ENCODE measurements at regions not wholly inside any gene's neighbourhood (a gene's known extent, or its start where the extent isn't known, plus 50 kb on each side); places are given as distances from the start of the nearest gene placed in this dataset.
"Not testable (repeated sequence)": the region's sequence is repeated elsewhere in the genome, so short reads cannot be mapped to it uniquely, and the experiment has no call there.

DNA sequence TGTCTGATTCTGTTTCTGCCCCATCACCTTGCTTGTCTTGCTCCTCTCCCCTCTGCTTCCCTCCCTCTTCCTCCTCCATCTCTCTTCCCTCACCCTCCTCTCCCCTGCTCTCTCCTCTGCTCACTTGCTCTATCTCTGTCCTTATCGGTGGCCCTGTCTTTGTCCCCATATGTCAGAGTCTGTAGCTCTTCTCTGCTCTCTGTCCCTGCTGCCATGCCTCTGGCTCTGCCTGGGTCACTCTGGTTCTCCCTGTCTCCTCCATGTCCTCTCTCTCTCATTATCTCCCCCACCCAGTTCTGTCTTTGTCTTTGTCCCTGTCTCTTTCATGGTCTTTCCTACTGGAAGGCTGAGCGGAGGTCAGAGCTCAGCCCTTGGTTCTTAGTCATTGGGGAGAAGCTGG lies 169.1 kb upstream of the NLRP1 start:
- DNase-seq, result no peak

DNA sequence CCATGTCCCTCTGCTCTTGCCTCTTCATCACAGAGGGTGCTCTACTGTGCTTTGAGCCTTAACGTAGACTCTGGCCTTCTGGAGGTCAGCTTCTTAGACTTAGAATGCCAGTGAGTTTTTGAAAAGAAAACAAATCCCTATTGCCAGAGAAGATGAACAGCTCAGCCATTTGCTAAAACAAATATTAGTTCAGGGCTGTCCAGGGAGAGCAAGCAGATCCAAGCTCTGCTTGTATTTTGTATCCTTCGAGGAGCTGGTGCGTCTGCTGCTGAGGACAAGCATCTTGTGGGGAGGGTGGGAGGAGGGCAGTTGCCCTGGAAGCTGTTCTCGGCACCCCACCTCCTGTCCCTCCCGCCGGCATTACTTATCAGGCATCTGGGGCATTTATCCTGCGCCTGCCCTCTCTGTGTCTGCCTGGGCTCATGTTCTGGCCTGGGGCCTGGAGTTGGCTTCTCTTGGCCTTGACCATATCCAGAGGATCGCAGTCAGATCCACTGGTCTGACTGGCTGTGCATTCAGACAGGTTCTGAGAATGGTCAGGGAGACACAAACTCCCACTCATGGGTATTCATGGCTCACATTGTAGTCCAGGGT lies 173.1 kb upstream of the NLRP1 start:
- no peak for DNase-seq

- peak in 1 of 5 donors; percentile 5 for DNase-seq
These were observed 174.3 kb upstream of the NLRP1 start for GRCh38 chr17:5758651-5759050.

DNA sequence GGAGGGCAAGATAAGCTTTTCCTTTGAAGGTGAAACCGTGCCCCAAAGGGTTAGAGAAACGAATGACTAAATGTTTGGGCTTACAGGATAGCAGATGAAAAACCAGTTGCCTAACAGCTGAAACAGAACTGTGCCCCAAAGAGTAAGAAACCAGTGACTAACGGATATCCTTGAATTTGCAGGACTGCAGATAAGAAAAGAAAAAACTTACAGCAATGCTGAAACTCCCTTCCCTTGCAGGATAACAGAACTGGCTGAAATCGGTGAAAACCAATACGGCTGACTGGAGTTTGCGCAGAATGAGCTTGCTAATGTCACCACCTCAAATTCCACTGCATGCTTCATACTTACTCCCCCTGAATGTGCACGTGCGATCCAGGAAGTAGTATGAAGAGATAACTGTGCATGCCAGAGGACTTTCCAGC lies 175.2 kb upstream of the NLRP1 start:
- DNase-seq, result no peak

DNA sequence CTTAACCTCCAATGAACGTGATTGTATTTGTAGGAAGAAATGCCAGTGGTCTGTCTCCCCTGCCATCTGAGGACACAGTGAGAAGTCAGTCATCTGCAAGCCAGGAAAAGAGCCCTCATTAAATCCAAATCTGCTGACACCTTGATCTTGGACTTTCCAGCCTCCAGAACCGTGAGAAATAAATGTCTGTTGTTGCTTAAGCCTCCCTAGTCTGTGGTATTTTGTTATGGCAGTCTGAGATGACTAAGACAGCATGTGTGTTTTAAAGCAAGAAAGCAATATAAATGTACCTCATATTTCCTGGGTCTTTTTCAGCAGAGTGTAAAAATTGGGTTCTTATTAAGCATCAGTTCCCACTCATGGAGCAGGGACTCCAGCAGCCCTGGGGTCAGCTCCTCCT lies 177.9 kb upstream of the NLRP1 start:
- DNase-seq, result no peak

- no peak for DNase-seq
These were observed 179.4 kb upstream of the NLRP1 start for GRCh38 chr17:5763595-5764306.

GRCh38 chr17:5769593-5770354 lies 185.5 kb upstream of the NLRP1 start:
- DNase-seq, result no peak

DNA sequence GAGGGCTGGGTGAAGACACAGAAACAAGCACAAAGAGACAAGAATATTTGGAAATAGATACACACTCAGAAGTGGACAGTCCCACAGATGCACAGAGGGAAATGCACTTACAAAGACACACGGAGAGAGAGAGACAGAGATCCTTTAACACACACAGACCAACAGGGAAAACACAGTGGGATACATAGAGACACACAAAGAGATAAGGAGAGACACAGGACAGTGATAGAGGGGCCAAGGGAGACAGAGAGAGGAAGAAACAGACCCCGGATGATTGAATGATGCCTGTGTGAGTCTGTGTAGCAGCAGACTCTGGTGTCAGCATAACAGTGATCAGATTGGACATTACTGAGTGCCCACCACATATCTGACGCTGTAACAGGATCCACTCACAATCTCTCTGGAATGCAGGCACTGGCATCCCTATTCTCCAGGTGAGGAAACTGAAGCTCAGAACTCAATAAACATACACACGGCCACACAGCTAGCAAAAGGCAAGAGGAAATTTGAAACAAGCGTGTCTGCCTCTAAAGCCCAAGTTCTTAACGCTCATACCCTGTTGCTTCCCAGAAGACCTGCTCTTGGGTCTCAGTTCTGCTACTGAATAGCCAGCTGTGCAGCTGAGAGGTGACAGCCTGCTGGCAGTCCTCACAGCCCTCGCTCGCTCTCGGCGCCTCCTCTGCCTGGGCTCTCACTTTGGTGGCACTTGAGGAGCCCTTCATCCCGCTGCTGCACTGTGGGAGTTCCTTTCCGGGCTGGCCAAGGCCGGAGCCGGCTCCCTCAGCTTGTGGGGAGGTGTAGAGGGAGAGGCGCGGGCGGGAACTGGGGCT lies 186.3 kb upstream of the NLRP1 start:
- DNase-seq, result no peak

- DNase-seq, result not testable (repeated sequence)
These were observed 186.9 kb upstream of the NLRP1 start for GRCh38 chr17:5771271-5771577.

DNA sequence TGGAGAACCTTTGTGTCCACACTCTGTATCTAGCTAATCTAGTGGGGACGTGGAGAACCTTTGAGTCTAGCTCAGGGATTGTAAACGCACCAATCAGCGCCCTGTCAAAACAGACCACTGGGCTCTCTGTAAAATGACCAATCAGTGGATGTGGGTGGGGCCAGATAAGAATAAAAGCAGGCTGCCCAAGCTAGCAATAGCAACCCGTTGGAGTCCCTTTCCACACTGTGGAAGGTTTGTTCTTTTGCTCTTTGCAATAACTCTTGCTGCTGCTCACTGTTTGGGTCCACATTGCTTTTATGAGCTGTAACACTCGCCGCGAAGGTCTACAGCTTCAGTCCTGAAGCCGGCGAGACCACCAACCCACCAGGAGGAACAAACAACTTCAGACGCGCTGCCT lies 187.7 kb upstream of the NLRP1 start:
- not testable (repeated sequence) for DNase-seq

- no peak for DNase-seq
These were observed 188.4 kb upstream of the NLRP1 start for GRCh38 chr17:5772720-5773119.

- DNase-seq, result no peak
These were observed 189.6 kb upstream of the NLRP1 start for GRCh38 chr17:5773816-5774360.

DNA sequence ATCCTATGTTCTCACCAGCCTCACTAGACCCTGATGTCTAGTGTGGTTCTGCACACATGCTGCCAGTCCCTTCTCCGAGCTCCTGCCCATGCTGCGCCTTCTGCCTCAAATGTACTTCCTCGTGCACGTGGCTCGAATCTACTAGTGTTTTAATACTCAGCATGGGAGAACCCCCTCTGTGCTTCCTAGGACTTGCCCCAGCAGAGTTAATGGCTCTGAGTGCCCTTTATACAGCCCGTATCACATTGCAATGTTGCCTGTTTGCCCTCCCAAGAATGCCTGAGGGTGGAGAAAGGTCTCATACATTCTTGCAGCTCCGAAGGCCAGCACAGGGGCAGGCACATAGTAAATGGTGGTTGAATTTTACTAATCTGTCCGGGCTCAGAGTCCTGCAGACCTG lies 190.8 kb upstream of the NLRP1 start:
- DNase-seq, result no peak

GRCh38 chr17:5780476-5780875 lies 196.2 kb upstream of the NLRP1 start:
- no peak for DNase-seq

DNA sequence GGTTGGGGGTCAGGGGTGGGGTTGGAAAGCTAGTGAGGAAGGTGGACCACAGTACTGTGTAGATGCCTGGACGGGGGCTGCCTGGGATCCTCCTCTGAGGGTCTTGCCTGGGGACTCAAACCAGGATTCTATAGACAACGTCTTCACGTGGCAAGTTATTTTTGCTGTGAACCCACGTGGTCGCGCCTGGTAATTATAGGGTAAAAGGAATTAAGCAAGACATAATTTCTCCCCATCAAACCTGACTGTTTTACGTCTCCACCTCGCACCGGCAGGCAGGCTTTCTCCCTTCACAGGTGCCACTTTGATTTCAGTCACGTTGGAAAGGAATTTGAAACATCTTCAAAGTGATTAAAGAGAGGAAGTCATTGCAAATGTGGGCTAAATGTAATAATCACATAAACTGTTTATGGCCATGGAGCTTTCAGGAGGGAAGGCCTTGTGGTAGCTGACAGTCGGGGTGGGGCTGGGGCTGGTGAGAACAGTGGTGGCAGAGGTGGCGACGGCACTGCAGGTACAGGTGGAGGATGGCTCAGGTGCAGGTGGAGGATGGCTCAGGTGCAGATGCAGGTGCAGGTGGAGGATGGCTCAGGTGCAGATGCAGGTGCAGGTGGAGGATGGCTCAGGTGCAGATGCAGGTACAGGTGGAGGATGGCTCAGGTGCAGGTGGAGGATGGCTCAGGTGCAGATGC lies 197.1 kb upstream of the NLRP1 start:
- DNase-seq, result no peak

GRCh38 chr17:5783269-5783668 lies 199.0 kb upstream of the NLRP1 start:
- no peak for DNase-seq

DNA sequence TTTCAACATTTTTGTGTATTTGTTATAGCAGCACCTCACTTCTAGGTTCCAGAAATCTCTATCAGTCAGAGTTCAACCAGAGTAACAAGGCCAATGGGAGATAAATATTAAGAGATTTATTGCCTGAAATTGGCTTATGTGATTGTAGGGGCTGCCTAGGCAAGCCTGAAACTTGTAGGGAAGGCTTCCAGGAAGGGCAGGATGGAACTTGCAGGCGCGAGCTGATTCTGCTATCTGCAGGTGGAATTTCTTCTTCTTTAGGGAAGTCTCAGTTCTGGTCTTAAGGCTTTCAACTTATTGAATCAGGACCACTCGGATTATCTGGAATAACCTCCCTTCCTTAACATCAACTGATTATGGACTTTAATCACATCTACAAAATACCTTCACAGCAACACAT lies 199.5 kb upstream of the NLRP1 start:
- DNase-seq, result no peak

DNA sequence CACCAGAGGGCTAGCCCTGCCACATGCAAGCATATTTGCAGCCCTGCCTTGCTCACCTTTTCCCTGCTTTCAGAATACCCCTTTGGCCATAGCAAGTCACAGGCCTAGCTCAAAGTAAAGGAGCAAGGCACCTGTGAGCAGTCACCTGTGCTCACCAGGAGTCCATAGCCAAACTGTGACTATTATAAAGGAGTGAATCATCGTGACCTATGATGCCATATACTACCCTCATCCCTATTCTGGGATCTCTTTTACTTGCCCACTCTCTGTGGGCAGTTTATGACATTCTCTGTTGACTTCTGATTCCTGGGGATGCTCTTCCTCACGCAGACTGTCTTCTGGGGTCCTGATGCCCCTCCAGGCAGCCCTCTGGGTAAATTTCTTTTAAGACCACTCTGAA lies 200.5 kb upstream of the NLRP1 start:
- no peak for DNase-seq

- DNase-seq, result no peak
These were observed 201.0 kb upstream of the NLRP1 start for GRCh38 chr17:5785338-5785737.

GRCh38 chr17:5785867-5786509 lies 201.7 kb upstream of the NLRP1 start:
- DNase-seq, result no peak

DNA sequence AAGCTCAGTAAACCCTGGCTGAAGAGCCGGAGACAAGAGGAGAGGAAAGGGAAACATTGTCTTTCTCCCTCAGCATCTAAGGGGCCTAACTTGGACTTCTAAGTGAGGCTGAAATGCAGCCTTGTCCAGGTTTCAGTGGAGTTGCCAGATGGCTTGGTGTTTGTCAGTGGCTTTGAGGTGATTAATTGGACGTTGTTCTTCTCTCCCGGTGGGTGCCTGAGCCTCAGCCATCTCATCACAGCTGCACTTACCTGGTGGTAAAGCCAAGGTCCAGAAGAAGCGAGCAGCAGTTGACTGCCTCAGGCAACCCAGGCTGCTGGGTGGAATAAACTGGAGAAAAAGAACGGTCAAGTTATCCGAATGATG lies 202.2 kb upstream of the NLRP1 start:
- no peak for DNase-seq

Data from T-helper 1 cell (primary cell).